CD4-positive, alpha-beta T cell treated with Interleukin-4 for 4 hours (primary cell): ENCODE measurements at regions not wholly inside any gene's neighbourhood (a gene's known extent, or its start where the extent isn't known, plus 50 kb on each side); places are given as distances from the start of the nearest gene placed in this dataset.
"Not testable (repeated sequence)": the region's sequence is repeated elsewhere in the genome, so short reads cannot be mapped to it uniquely, and the experiment has no call there.

Experiments
- DNase-seq: peaks from one replicate; pipeline ENCODE4 v3.0.0-alpha.2; 2020

DNA sequence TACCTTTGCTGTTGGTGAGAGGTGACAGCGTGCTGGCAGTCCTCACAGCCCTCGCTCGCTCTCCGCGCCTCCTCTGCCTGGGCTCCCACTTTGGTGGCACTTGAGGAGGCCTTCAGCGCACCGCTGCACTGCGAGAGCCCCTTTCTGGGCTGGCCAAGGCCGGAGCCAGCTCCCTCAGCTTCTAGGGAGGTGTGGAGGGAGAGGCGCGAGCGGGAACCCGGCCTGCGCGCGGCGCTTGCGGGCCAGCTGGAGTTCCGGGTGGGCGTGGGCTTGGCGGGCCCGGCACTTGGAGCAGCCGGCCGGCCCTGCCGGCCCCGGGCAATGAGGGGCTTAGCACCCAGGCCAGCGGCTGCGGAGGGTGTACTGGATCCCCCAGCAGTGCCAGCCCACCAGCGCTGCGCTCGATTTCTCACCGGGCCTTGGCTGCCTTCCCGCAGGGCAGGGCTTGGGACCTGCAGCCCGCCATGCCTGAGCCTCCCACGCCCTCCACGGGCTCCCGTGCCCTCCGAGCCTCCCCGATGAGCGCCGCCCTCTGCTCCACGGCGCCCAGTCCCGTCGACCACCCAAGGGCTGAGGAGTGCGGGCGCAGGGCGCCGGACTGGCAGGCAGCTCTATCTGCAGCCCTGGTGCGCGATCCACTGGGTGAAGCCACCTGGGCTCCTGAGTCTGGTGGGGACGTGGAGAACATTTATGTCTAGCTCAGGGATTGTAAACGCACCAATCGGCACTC, 700.3 kb downstream of the CDH18 start:
- DNase-seq = not testable (repeated sequence)

DNA sequence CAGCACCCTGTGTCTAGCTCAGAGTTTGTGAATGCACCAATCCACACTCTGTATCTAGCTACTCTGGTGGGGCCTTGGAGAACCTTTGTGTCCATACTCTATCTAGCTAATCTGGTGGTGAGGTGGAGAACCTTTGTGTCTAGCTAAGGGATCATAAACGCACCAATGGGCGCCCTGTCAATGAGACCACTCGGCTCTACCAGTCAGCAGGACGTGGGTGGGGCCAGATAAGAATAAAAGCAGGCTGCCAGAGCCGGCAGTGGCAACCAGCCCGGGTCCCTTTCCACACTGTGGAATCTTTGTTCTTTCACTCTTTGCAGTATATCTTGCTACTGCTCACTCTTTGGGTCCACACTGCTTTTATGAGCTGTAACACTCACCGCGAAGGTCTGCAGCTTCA, 699.7 kb downstream of the CDH18 start:
- not testable (repeated sequence) for DNase-seq

DNA sequence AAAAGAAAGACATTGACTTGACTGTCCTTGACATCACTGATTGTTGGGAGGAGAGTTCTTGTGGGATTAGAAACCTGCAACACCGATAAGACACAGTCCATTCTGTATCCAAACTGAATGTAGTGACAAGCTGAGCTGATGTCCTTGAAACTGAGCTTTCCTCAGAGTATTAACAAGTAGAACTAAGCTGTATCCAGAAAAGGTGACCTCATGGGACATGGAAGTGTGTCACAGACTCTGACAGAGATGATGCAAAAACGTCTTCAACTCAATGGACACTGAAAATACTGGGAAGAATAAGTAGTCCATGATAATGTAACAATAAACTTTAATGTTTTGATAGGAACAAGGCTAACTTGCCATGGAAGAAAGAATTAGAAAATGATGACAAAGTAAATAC, 690.1 kb downstream of the CDH18 start:
- DNase-seq = no peak

DNA sequence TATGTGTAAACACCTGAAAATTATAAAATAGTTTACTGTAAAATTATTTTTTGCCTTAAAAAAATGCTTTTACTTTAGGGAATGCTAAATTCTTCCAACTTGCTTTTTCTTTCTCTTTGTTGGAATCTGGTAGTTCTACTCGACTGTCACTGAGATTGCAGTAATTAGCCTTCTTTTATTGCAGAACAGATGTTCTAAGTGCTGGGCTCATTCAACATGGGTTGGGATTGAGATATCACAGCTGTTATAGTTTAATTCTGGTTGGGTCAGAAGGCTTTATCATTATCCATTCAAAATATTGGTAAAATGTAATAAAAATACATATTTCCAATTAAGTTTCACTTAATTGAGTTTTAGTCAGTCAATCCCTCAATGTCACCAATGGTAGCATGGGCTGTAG, 686.7 kb downstream of the CDH18 start:
- DNase-seq = no peak

DNA sequence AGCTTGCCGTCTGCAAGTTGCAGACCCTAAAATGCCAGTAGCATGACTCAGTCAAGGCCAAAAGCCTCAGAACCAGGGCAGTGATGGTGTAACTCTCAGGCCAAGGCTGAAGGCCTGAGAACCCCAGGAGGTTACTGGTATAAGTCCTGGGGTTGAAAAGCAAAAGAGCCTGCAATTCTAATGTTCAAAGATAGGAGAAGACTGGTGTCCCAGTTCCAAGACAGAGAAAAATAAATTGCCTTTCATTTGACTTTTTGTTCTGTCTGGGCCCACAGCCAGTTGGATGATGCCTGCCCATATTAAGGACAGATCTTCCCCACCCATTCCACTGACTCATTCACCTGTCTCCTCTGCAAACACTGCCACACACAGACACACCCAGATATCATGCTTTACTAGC, 673.2 kb downstream of the CDH18 start:
- no peak for DNase-seq

DNA sequence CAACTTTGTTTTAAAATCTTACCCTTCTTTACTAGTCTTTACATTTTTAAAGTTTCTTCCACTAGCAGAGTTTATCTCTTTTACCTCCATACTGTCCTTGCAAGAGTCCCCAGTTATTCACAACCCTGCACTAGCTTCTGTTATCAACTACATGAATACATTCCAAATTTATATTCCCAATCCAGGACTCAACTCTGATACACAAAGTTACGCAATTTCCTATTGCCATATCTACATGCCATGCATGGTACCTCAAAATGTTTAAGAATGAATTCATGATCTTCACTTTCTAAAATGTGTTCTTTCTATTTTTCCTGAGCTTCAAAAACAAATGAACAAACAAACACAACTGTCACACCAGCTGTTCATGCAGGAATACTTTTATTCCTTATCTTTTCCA, 668.7 kb downstream of the CDH18 start:
- no peak for DNase-seq

DNA sequence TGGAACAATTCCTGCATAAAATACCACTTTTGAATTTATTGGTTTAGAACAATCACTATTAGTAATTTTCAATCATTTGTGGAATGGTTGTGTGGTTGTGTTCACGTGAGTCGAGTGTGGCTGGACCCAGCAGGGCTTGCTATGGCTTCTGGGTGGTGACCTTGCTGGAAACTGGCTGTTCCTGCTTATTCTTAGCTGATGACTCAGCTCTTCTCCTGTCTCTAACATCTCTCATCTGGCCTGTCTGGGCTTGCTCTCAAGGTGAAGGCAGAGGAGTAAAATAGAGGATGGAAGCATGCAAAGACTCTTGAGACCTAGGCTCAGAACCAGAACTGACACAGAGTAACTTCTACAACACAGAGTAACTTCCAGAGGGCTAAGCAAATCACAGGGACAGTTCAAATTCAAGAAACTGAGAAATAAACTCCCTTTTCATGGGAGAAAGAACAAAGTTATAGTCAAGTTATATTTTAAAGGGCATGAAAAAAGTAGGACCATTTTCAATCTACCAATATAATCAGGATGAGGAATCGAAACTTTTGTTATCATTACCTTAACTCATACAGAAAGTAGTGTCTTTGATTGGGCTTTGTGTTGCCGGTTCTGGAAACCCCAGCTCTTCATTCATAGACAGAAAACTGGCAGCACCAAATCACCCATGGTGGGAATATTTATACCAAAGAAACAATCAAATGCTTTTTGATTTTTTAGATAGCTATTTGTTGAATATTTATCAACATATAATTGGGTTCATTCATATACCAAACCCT, 665.1 kb downstream of the CDH18 start:
- DNase-seq = no peak

DNA sequence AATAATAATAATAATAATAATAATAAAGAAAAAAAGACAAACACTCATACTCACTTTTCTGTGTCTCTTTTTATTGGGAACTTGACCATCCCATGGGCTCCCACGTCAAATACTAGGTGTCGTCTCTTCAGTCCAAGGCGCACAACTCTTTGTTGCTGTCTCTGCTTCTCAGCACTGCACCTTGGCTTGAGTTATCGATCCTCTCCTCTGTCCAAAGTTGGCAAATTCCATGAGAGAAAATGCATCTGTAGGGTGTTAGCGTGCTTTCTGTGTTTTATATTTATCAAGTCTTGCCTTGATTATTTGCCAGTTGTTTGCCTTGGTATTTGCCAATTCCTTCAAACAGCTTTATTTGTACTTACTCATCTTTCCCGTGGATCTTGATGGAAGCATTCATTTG, 653.7 kb downstream of the CDH18 start:
- DNase-seq = no peak

DNA sequence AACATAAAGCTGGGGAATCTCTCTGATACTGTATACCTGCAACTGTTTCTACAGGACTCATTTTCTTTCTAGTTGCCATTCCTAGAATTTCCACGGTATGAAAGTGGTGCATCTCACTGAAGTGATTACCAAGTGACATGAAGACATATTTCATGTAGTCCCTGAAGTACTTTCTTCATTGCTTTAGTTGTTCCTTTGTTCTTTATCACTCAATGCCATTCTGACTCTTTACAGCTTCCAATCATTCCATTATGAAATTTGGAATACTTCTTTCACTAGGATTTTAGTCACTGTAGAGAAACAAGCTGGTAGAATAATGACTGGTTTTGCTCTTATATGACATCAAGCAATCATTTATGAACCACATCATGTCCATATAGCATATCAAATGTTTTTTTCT, 645.1 kb downstream of the CDH18 start:
- no peak for DNase-seq

DNA sequence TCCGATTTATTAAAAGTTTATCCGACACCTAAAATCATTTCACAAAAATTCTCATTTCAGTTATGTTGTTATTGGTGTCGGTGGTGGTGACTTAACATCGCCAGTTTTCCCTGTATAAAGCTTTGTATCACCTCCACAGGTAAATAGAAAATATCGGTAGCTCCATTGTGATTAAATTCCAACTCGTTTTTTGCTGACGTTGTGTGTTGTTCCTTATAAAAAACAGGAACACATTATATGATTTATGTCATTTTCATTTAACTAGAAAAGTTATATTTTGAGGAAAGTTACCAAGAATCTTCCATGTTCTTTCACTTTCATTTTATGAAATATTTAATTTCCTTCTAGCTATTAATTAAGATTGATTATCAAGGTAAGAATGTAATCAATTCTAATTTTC, 635.9 kb downstream of the CDH18 start:
- DNase-seq = no peak

DNA sequence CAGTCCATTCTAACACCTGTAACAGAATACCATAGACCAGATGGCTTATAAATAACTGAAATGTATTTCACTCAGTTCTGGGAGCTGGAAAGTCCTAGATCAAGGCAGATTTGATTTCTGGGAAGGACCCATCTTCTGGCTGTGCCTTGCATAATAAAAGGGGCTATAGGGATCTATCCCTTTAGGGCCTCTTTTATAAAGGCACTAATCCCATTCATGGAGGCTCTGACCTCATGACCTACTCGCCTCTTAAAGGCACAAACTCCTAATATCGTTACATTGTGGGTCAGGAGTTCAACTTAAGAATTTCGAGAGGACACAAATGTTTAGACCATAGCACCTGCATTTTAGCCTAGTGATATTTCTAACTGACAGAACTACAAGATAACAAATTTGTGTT, 619.0 kb downstream of the CDH18 start:
- DNase-seq = no peak

DNA sequence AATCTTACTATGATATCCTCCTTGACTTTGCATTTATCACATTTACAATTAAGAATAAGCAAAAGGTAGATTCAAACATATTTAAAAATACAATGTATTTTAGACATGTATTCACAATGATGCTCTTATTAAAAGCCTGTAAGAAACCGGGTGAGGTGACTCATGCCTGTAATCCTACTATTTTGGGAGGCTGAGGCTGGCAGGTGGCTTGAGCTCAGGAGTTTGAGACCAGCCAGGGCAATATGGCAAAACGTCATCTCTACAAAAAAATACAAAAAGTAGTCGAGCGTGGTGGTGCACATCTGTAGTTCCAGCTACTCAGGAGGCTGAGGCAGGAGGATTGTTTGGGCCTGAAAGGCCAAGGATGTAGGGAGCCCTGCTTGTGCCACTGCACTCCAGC, 618.4 kb downstream of the CDH18 start:
- no peak for DNase-seq

DNA sequence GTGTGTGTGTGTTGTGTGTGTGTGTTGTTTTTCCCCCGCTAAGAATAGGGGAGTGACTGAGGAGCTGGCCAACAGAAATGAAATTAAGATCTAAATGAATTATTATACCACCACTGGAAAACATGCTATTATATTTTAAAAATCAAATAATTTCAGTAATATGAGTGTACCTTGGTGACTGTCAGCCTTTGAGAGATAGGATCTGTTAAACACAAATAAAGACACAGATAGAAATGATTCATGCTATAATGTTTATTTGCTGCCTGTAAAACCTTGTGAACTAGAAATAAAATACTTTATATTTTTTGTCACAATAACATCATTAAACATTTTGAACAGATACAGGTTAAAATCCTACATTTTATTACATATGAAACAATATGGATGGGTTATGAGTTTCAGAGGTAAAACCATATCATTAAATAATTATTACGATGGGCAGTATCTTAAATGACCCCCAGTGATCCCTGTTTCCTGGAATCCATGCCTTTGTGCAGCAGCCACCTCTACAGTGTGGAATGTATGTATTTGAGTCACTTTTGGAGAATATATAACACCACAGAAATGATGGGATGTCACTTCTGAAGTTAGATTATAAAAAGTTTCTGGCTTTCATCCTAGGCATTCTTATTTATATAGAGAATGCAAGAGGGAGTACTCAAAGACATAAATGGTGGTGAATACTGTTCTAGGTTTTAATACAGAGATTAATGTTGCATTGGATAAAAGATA, 617.2 kb downstream of the CDH18 start:
- DNase-seq = no peak

DNA sequence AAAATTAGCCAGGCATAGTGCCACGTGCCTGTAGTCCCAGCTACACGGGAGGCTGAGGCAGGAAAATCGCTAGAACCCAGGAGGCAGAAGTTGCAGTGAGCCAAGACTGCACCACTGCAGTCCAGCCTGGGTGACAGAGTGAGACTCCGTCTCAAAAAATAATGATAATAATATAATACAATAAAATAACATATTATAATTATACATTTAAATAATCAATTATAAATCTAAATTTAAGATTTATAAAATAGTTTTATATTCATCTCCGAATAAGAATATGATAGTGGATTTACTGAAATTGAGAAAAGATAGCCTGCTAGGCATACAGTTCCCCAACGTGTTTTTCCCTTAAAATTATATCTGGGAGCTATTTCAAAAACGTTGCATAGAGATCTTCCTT, 599.6 kb downstream of the CDH18 start:
- no peak for DNase-seq

DNA sequence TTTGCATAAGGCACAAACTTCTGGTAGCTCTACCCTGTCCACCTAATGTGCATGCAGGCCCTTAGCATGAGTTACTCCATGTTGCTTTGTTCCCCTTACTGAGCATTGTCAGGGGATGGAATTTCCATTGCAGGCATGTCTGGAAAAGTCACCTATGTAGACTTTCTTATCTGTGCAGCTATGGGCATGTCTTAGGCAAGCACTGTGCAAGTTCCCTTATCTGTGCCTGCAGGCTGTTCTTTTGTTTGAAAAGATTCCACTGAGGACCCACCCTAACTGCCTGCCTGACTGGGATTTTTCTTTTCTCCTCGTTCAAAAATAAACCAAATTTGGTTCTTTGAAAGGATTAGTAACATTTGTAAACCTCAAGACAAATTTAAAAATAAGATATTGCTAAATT, 587.0 kb downstream of the CDH18 start:
- no peak for DNase-seq

DNA sequence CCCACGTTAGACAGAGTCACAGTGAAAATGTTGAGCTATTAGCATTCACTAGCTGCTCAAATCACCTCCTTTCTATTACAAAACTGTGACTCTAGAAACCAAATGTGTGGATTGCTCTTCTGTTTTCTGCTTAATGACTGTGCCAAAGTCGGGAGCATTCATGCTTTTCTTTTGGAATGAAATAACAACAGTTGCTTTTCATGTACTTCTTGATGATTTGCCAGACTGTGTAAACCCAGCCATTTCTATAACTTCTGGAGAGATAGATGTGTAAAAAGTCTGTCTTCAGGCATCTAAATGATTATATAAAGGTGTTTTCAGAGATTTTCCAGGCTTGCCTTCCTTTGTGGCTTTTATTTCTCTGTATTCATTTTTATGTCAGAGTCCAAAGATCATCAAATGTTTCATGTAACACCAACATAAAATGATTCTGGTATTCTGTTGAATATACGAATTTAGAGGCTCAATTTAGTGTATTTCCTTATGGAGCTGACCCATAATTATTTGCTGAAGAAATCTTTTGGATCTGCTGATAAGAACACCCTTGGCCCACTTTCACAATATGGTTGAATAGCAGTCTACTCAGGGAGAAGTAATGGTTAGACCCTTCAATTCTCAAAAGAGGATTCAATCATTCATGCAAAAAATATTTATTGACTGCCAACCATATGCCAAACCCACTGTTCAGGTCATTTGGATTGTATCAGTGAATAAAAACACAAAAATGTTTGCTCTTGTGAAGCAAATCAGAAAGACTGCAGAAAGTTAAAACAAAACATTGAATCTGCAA, 581.2 kb downstream of the CDH18 start:
- DNase-seq = no peak

DNA sequence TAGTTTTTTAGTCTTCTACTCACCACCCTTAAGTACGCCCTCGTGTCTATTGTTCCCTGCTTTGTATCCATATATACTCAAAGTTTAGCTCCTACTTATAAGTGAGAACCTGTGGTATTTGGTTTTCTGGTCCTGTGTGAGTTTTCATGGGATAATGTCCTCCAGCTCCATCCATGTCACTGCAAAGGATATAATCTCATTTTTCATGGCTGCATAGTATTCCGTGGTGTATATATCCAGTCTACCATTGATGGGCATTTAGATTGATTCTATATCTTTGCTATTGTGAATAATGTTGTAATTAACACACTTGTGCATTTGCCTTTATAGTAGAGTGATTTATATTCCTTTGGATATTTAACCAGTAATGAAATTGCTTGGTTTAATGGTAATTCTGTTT, 579.9 kb downstream of the CDH18 start:
- no peak for DNase-seq

DNA sequence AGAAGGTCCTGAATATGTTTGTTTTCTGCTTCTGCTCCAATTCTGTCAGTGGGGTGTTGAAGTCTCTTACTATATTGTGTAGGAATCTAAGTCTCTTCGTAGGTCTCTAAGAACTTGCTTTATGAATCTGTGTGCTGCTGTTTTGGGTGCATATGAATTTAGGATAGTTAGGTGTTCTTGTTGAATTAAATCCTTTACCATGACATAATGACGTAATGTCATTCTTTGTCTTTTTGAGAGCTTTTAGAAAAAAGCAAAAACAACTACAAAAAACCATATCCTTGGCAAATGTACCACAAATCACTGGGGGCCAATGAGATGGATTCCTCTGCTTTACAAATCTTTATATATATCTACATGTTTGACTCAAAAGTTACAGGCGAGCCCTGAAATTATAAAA, 576.1 kb downstream of the CDH18 start:
- DNase-seq = no peak
